Mesendoderm (in vitro differentiated cells): ENCODE measurements at regions not wholly inside any gene's neighbourhood (a gene's known extent, or its start where the extent isn't known, plus 50 kb on each side); places are given as distances from the start of the nearest gene placed in this dataset. TPM values are rescaled to one million over a fixed set of nuclear protein-coding genes. Genes with fewer than 3 reads are reported as not detected.

Source experiments
- DNase-seq: peaks from one replicate; pipeline ENCODE4 v3.0.0; 2013
- H2AK5ac ChIP-seq: 2 replicates; pipeline ENCODE4 v1.6.1; 2013; ENCODE audit warnings: low read length, inconsistent platforms
- H2BK120ac ChIP-seq: 2 replicates; pipeline ENCODE4 v1.6.1; 2013; ENCODE audit warnings: low read depth, mild to moderate bottlenecking, low read length, moderate library complexity, mixed read lengths
- H2BK15ac ChIP-seq: replicated peaks from 2 replicates; pipeline ENCODE4 v1.6.1; 2013; ENCODE audit warnings: low read depth, mild to moderate bottlenecking, moderate library complexity
- H2BK5ac ChIP-seq: 2 replicates; pipeline ENCODE4 v1.6.1; 2013; ENCODE audit warnings: low read length, inconsistent platforms
- H3K18ac ChIP-seq: 2 replicates; pipeline ENCODE4 v1.6.1; 2013; ENCODE audit warnings: mild to moderate bottlenecking, low read length, mixed read lengths
- H3K23ac ChIP-seq: one replicate; pipeline ENCODE4 v1.6.1; 2013; ENCODE audit warnings: low read length
- H3K27ac ChIP-seq: 2 replicates; pipeline ENCODE4 v1.5.1; 2013; ENCODE audit warnings: low read depth, mild to moderate bottlenecking, inconsistent platforms, low read length, moderate library complexity
- H3K27me3 ChIP-seq: 2 replicates; pipeline ENCODE4 v1.6.1; 2013; ENCODE audit warnings: low read length, control low read depth, mild to moderate bottlenecking, inconsistent platforms; ENCODE audit not compliant: insufficient read depth, poor library complexity
- H3K36me3 ChIP-seq: 2 replicates; pipeline ENCODE4 v1.6.1; 2013; ENCODE audit warnings: low read length, inconsistent platforms; ENCODE audit not compliant: control insufficient read depth, insufficient read depth
- H3K4ac ChIP-seq: one replicate; pipeline ENCODE4 v1.6.1; 2013; ENCODE audit warnings: low read depth, mild to moderate bottlenecking, low read length, moderate library complexity
- H3K4me1 ChIP-seq: 2 replicates; pipeline ENCODE4 v1.6.1; 2013; ENCODE audit warnings: low read depth, low read length, inconsistent platforms; ENCODE audit not compliant: control insufficient read depth
- H3K4me2 ChIP-seq: 2 replicates; pipeline ENCODE4 v1.6.1; 2013; ENCODE audit warnings: low read length
- H3K4me3 ChIP-seq: 2 replicates; pipeline ENCODE4 v1.5.1; 2013; ENCODE audit warnings: mild to moderate bottlenecking, low read length
- H3K56ac ChIP-seq: one replicate; pipeline ENCODE4 v1.6.1; 2013; ENCODE audit warnings: low read length
- H3K79me1 ChIP-seq: 2 replicates; pipeline ENCODE4 v1.6.1; 2013; ENCODE audit warnings: low read length, inconsistent platforms
- H3K79me2 ChIP-seq: 2 replicates; pipeline ENCODE4 v1.6.1; 2013; ENCODE audit warnings: mild to moderate bottlenecking, low read length; ENCODE audit not compliant: control insufficient read depth, insufficient read depth
- H3K9ac ChIP-seq: 2 replicates; pipeline ENCODE4 v1.6.1; 2013; ENCODE audit warnings: low read length, inconsistent platforms
- H4K5ac ChIP-seq: one replicate; pipeline ENCODE4 v1.6.1; 2013; ENCODE audit warnings: low read length
- H4K8ac ChIP-seq: one replicate; pipeline ENCODE4 v1.6.1; 2013; ENCODE audit warnings: low read depth, mild to moderate bottlenecking, control low read depth, low read length, moderate library complexity
- WGBS: extraction: QIAGEN DNeasy Blood & Tissue Kit; methylation state at CpG from one replicate; pipeline ENCODE4 v1.1.7; 2013; ENCODE audit warnings: low lambda C conversion rate, missing lambda C conversion rate; ENCODE audit not compliant: insufficient coverage; ENCODE audit errors: extremely low coverage; 5-methylcytosine and 5-hydroxymethylcytosine counted together
- small RNA-seq: library from polyadenylated mRNA; stranded (forward); fragments of <200 nt; extraction: miRNeasy Mini kit (QIAGEN cat#:217004); gene quantifications from one replicate; pipeline ENCODE3, GENCODE V24; 2013; ENCODE audit not compliant: insufficient read depth

- H3K4me3 ChIP-seq, result no peak overlapping the region
- WGBS, result no CpG with 5 or more reads among the region's 3 CpGs
- no peak overlapping the region for H3K23ac ChIP-seq
- H3K4ac ChIP-seq, result no peak overlapping the region
- H3K27me3 ChIP-seq, result no peaks in the 10 kb centered on the region
- H3K9ac ChIP-seq, result no peak overlapping the region
- no peak overlapping the region for H2BK5ac ChIP-seq
- H2BK120ac ChIP-seq, result no peak overlapping the region
- H4K8ac ChIP-seq, result no peak overlapping the region
- H3K27ac ChIP-seq, result no peak overlapping the region
- no peak overlapping the region for H2AK5ac ChIP-seq
- H2BK15ac ChIP-seq, result no peak overlapping the region
- H3K56ac ChIP-seq, result no peak overlapping the region
- peaks cover 7% of the 10 kb centered on the region for H3K4me1 ChIP-seq
- no peak overlapping the region for H3K4me2 ChIP-seq
- H3K18ac ChIP-seq, result no peak overlapping the region
- H3K79me2 ChIP-seq, result no peaks in the 10 kb centered on the region
- no peak overlapping the region for H4K5ac ChIP-seq
- no peaks in the 10 kb centered on the region for H3K36me3 ChIP-seq
- H3K79me1 ChIP-seq, result no peaks in the 10 kb centered on the region
- DNase-seq, result no peak
Observed at GRCh38 chr10:123611876-123612275, 54.3 kb upstream of the GPR26 start.

GRCh38 chr10:123613346-123613850 lies 52.8 kb upstream of the GPR26 start:
- Histone ChIP-seq H2BK120ac (no peak overlapping the region), H3K23ac (no peak overlapping the region), H3K27me3 (no peaks in the 10 kb centered on the region), H2BK15ac (no peak overlapping the region), H3K4me3 (no peak overlapping the region), H3K18ac (no peak overlapping the region), H4K8ac (no peak overlapping the region), H3K79me1 (no peaks in the 10 kb centered on the region), H3K4ac (no peak overlapping the region), H3K27ac (no peak overlapping the region), H3K4me2 (no peak overlapping the region), H3K79me2 (no peaks in the 10 kb centered on the region), H2BK5ac (no peak overlapping the region), H3K9ac (no peak overlapping the region), H3K4me1 (peaks cover 1% of the 10 kb centered on the region), H4K5ac (no peak overlapping the region), H2AK5ac (no peak overlapping the region), H3K56ac (no peak overlapping the region), H3K36me3 (no peaks in the 10 kb centered on the region)
- WGBS, result no CpG with 5 or more reads among the region's 7 CpGs
- peak; percentile 34 for DNase-seq

GRCh38 chr10:123614888-123615287 lies 51.3 kb upstream of the GPR26 start:
- no peak overlapping the region for H4K5ac ChIP-seq
- H3K79me2 ChIP-seq, result no peaks in the 10 kb centered on the region
- no peaks in the 10 kb centered on the region for H3K4me1 ChIP-seq
- H2BK15ac ChIP-seq, result no peak overlapping the region
- H3K36me3 ChIP-seq, result no peaks in the 10 kb centered on the region
- H3K23ac ChIP-seq, result no peak overlapping the region
- WGBS, result no CpG with 5 or more reads among the region's 12 CpGs
- H4K8ac ChIP-seq, result no peak overlapping the region
- no peak overlapping the region for H3K18ac ChIP-seq
- H3K27me3 ChIP-seq, result no peaks in the 10 kb centered on the region
- H2BK5ac ChIP-seq, result no peak overlapping the region
- peak; percentile 89 for DNase-seq
- no peak overlapping the region for H3K4me3 ChIP-seq
- no peak overlapping the region for H3K56ac ChIP-seq
- H3K9ac ChIP-seq, result no peak overlapping the region
- no peaks in the 10 kb centered on the region for H3K79me1 ChIP-seq
- H3K27ac ChIP-seq, result no peak overlapping the region
- no peak overlapping the region for H2BK120ac ChIP-seq
- H3K4ac ChIP-seq, result no peak overlapping the region
- H2AK5ac ChIP-seq, result no peak overlapping the region
- H3K4me2 ChIP-seq, result no peak overlapping the region

Small RNA genes in the stretch of these regions (small RNA-seq; reads per million reads assigned to genes)
- not detected for gene AL160290.3
